GM12878 (cell line): ENCODE measurements at regions not wholly inside any gene's neighbourhood (a gene's known extent, or its start where the extent isn't known, plus 50 kb on each side); places are given as distances from the start of the nearest gene placed in this dataset.
"Not testable (repeated sequence)": the region's sequence is repeated elsewhere in the genome, so short reads cannot be mapped to it uniquely, and the experiment has no call there.

ENCODE experiments used
- BCL11A ChIP-seq: IDR thresholded peaks from 2 replicates; pipeline ENCODE4 v1.6.1; 2011; ENCODE audit warnings: low read depth, low read length
- BHLHE40 ChIP-seq, 2 experiments: fragments of 450-650 bp in 1 of 2; IDR thresholded peaks; 2 replicates each; pipeline ENCODE4 v1.6.1; 2011 to 2017; ENCODE audit warnings: low read depth in 2 of 2, borderline replicate concordance in 1 of 2, improper control_type of control experiment in 1 of 2, low read length in 1 of 2, mild to moderate bottlenecking in 1 of 2
- CTCF ChIP-seq, 3 experiments: IDR thresholded peaks in 2 of 3; conservative IDR thresholded peaks in 1 of 3; 2 replicates each; pipeline ENCODE4 v1.5.1; 2011; ENCODE audit warnings: low read depth in 3 of 3, low read length in 3 of 3, mild to moderate bottlenecking in 3 of 3, control low read depth in 2 of 3, moderate library complexity in 2 of 3, inconsistent platforms in 1 of 3, mixed read lengths in 1 of 3; ENCODE audit not compliant: control insufficient read depth in 2 of 3, insufficient read depth in 1 of 3; ENCODE audit errors: extremely low read depth in 1 of 3
- EZH2 ChIP-seq: IDR thresholded peaks from 2 replicates; pipeline ENCODE4 v1.6.1; 2012; ENCODE audit warnings: low read depth, mild to moderate bottlenecking, control low read depth, inconsistent platforms, low read length, borderline replicate concordance; ENCODE audit not compliant: control insufficient read depth
- REST ChIP-seq: IDR thresholded peaks from 2 replicates; pipeline ENCODE4 v1.6.1; 2012; ENCODE audit warnings: mild to moderate bottlenecking, low read depth, low read length
- SP1 ChIP-seq: IDR thresholded peaks from one replicate; pipeline ENCODE4 v1.6.1; 2011; ENCODE audit warnings: low read depth, low read length
- USF2 ChIP-seq: IDR thresholded peaks from 2 replicates; pipeline ENCODE4 v1.6.1; 2011; ENCODE audit warnings: low read depth, low read length, improper control_type of control experiment, borderline replicate concordance

GRCh38 chr7:35121-35541, 157.2 kb upstream of the FAM20C start:
- not testable (repeated sequence) for TF ChIP-seq CTCF (IDR thresholded peaks at IDR 0.05 in 2 of 3, conservative IDR thresholded peaks at IDR 0.05 in 1 of 3; ENCODE audit: control insufficient read depth in 2 of 3, extremely low read depth in 1 of 3, insufficient read depth in 1 of 3, low read depth in 3 of 3, low read length in 3 of 3); REST; EZH2; USF2; SP1; BHLHE40 (IDR thresholded peaks at IDR 0.05; ENCODE audit: borderline replicate concordance in 1 of 2, low read depth in 2 of 2, low read length in 1 of 2); BCL11A
